Astrocyte (in vitro differentiated cells and primary cell): ENCODE measurements at regions not wholly inside any gene's neighbourhood (a gene's known extent, or its start where the extent isn't known, plus 50 kb on each side); places are given as distances from the start of the nearest gene placed in this dataset.

ENCODE experiments used
- DNase-seq: peaks from one replicate; pipeline ENCODE4 v3.0.0-alpha.2; 2010; ENCODE audit warnings: low read depth
- FAIRE-seq: peaks from 2 replicates; lab custom pipeline; 2011; peaks lifted over from hg19 to GRCh38; lab: Jason Lieb, UNC
- H2AFZ ChIP-seq: 2 replicates; pipeline ENCODE4 v1.6.0; 2012; ENCODE audit warnings: low read depth, low read length, inconsistent platforms
- H3K27ac ChIP-seq: 2 replicates; pipeline ENCODE4 v1.5.1; 2011; ENCODE audit warnings: low read depth, low read length, inconsistent platforms
- H3K27me3 ChIP-seq: 2 replicates; pipeline ENCODE4 v1.6.0; 2011; ENCODE audit warnings: low read length, inconsistent platforms; ENCODE audit not compliant: insufficient read depth
- H3K36me3 ChIP-seq: 2 replicates; pipeline ENCODE4 v1.5.1; 2011; ENCODE audit warnings: low read length, inconsistent platforms; ENCODE audit not compliant: insufficient read depth
- H3K4me1 ChIP-seq: 2 replicates; pipeline ENCODE4 v1.5.1; 2011; ENCODE audit warnings: low read length, inconsistent platforms; ENCODE audit not compliant: insufficient read depth
- H3K4me2 ChIP-seq: 2 replicates; pipeline ENCODE4 v1.6.0; 2012; ENCODE audit warnings: low read length, inconsistent platforms
- H3K4me3 ChIP-seq: 2 replicates; pipeline ENCODE4 v1.5.1; 2011; ENCODE audit warnings: low read depth, mild to moderate bottlenecking, low read length, inconsistent platforms; ENCODE audit not compliant: insufficient read depth
- H3K79me2 ChIP-seq: 2 replicates; pipeline ENCODE4 v1.6.0; 2012; ENCODE audit warnings: mild to moderate bottlenecking, low read length, inconsistent platforms; ENCODE audit not compliant: insufficient read depth
- H3K9ac ChIP-seq: 2 replicates; pipeline ENCODE4 v1.6.0; 2012; ENCODE audit warnings: mild to moderate bottlenecking, low read length, inconsistent platforms
- H3K9me3 ChIP-seq: 2 replicates; pipeline ENCODE4 v1.5.1; 2012; ENCODE audit warnings: low read depth, mild to moderate bottlenecking, low read length, inconsistent platforms; ENCODE audit not compliant: insufficient read depth
- H4K20me1 ChIP-seq: 2 replicates; pipeline ENCODE4 v1.6.0; 2012; ENCODE audit warnings: low read length, inconsistent platforms; ENCODE audit not compliant: insufficient read depth
- H3K27ac Mint-ChIP-seq: one replicate; pipeline ENCODE4 v1.8.0; 2021; ENCODE audit warnings: mild to moderate bottlenecking, mixed read lengths; ENCODE audit not compliant: unreplicated experiment
- H3K27me3 Mint-ChIP-seq: one replicate; pipeline ENCODE4 v1.8.0; 2021; ENCODE audit warnings: low read depth, mixed read lengths; ENCODE audit not compliant: unreplicated experiment
- H3K36me3 Mint-ChIP-seq: one replicate; pipeline ENCODE4 v1.8.0; 2021; ENCODE audit warnings: low read depth, mixed read lengths; ENCODE audit not compliant: unreplicated experiment
- H3K4me1 Mint-ChIP-seq: one replicate; pipeline ENCODE4 v1.8.0; 2021; ENCODE audit warnings: low read depth, mixed read lengths; ENCODE audit not compliant: unreplicated experiment
- H3K4me3 Mint-ChIP-seq: one replicate; pipeline ENCODE4 v1.8.0; 2021; ENCODE audit warnings: mild to moderate bottlenecking, moderate library complexity, mixed read lengths; ENCODE audit not compliant: unreplicated experiment
- H3K9me3 Mint-ChIP-seq: one replicate; pipeline ENCODE4 v1.8.0; 2021; ENCODE audit warnings: mild to moderate bottlenecking, mixed read lengths; ENCODE audit not compliant: unreplicated experiment
- CTCF ChIP-seq: IDR thresholded peaks from 2 replicates; pipeline ENCODE4 v1.5.1; 2011; ENCODE audit warnings: low read depth, mild to moderate bottlenecking, inconsistent platforms, low read length, moderate library complexity; ENCODE audit not compliant: insufficient read depth
- EZH2 ChIP-seq: IDR thresholded peaks from 2 replicates; pipeline ENCODE4 v1.6.1; 2012; ENCODE audit warnings: mild to moderate bottlenecking, low read length, inconsistent platforms; ENCODE audit not compliant: insufficient read depth

GRCh38 chr2:19046986-19047780 is 311.2 kb downstream of the OSR1 start:
- TF ChIP-seq CTCF (no peak), EZH2 (no peak)
- no peak overlapping the region for H3K27ac Mint-ChIP-seq
- H3K4me3 Mint-ChIP-seq = no peak overlapping the region
- H3K9me3 ChIP-seq = no peaks in the 10 kb centered on the region
- H3K4me3 ChIP-seq = no peak overlapping the region
- H3K36me3 ChIP-seq = no peaks in the 10 kb centered on the region
- H4K20me1 ChIP-seq = no peaks in the 10 kb centered on the region
- DNase-seq = peak; percentile 46
- no peak overlapping the region for H2AFZ ChIP-seq
- peaks cover 2% of the 10 kb centered on the region for H3K4me1 Mint-ChIP-seq
- H3K9ac ChIP-seq = no peak overlapping the region
- no peaks in the 10 kb centered on the region for H3K79me2 ChIP-seq
- no peaks in the 10 kb centered on the region for H3K27me3 Mint-ChIP-seq
- no peak for FAIRE-seq
- H3K27me3 ChIP-seq = no peaks in the 10 kb centered on the region
- peaks cover 5% of the 10 kb centered on the region for H3K4me1 ChIP-seq
- no peak overlapping the region for H3K4me2 ChIP-seq
- H3K9me3 Mint-ChIP-seq = no peaks in the 10 kb centered on the region
- no peak overlapping the region for H3K27ac ChIP-seq
- peaks cover 1% of the 10 kb centered on the region for H3K36me3 Mint-ChIP-seq

- no peak overlapping the region for H3K27ac ChIP-seq
- FAIRE-seq = no peak
- Mint-ChIP-seq H3K27me3 (no peaks in the 10 kb centered on the region), H3K4me1 (peaks cover 4% of the 10 kb centered on the region), H3K4me3 (no peak overlapping the region), H3K9me3 (no peaks in the 10 kb centered on the region), H3K36me3 (peaks cover 1% of the 10 kb centered on the region), H3K27ac (no peak overlapping the region)
- H4K20me1 ChIP-seq = no peaks in the 10 kb centered on the region
- H3K4me3 ChIP-seq = no peak overlapping the region
- no peak overlapping the region for H3K9ac ChIP-seq
- H3K4me1 ChIP-seq = peaks cover 5% of the 10 kb centered on the region
- TF ChIP-seq CTCF = no peak
- no peak for TF ChIP-seq EZH2
- no peak overlapping the region for H3K4me2 ChIP-seq
- H3K27me3 ChIP-seq = no peaks in the 10 kb centered on the region
- no peaks in the 10 kb centered on the region for H3K79me2 ChIP-seq
- DNase-seq = no peak
- H3K36me3 ChIP-seq = no peaks in the 10 kb centered on the region
- no peak overlapping the region for H2AFZ ChIP-seq
- H3K9me3 ChIP-seq = no peaks in the 10 kb centered on the region
These were observed 313.3 kb downstream of the OSR1 start for GRCh38 chr2:19045151-19045550.

GRCh38 chr2:19043893-19044292 is 314.5 kb downstream of the OSR1 start:
- no peak for FAIRE-seq

More at GRCh38 chr2:19043893-19044292, 314.5 kb downstream of the OSR1 start:
- Histone ChIP-seq H3K4me1 (peaks cover 8% of the 10 kb centered on the region), H2AFZ (no peak overlapping the region), H3K4me2 (no peak overlapping the region), H3K27me3 (no peaks in the 10 kb centered on the region), H3K4me3 (no peak overlapping the region), H3K9ac (no peak overlapping the region), H3K9me3 (no peaks in the 10 kb centered on the region), H3K36me3 (no peaks in the 10 kb centered on the region), H4K20me1 (no peaks in the 10 kb centered on the region), H3K79me2 (no peaks in the 10 kb centered on the region), H3K27ac (no peak overlapping the region)
- DNase-seq = no peak
- Mint-ChIP-seq H3K27me3 (no peaks in the 10 kb centered on the region), H3K4me1 (peaks cover 7% of the 10 kb centered on the region), H3K4me3 (no peak overlapping the region), H3K36me3 (peaks cover 1% of the 10 kb centered on the region), H3K9me3 (no peaks in the 10 kb centered on the region), H3K27ac (no peak overlapping the region)
- TF ChIP-seq CTCF = no peak
- no peak for TF ChIP-seq EZH2
